ENCODE measurements at regions not wholly inside any gene's neighbourhood (a gene's known extent, or its start where the extent isn't known, plus 50 kb on each side); places are given as distances from the start of the nearest gene placed in this dataset.

- no peak for TF ChIP-seq GTF2F1 (IDR thresholded peaks at IDR 0.05; ENCODE audit: borderline replicate concordance, low read depth, low read length)
- no peak for TF ChIP-seq FOSL1 (IDR thresholded peaks at IDR 0.05; ENCODE audit: insufficient read depth, low read depth, low read length)
- H3K18ac ChIP-seq (ENCODE audit: extremely low read depth, low read length): peak overlapping the region; percentile 81; the same call in 1 of the 2 replicates
- no peak overlapping the region for H3K14ac ChIP-seq (ENCODE audit: insufficient read length)
- H2BK5ac ChIP-seq (ENCODE audit: low read depth, low read length): 0 out of 2 replicates have a peak overlapping the region, but pooled peaks have one; percentile 41
- peaks cover 12 to 20% of the 10 kb centered on the region in 2 experiments for H4K20me1 ChIP-seq (replicated peaks in 1 of 2; ENCODE audit: control insufficient read depth in 1 of 2, insufficient read depth in 2 of 2, low read length in 2 of 2)
- H3K23me2 ChIP-seq (ENCODE audit: low read depth, low read length): no peaks in the 10 kb centered on the region
- H4K8ac ChIP-seq (ENCODE audit: extremely low read depth, insufficient read depth, low read length): no peak overlapping the region; the same call in 1 of the 2 replicates
- H3K79me1 ChIP-seq (ENCODE audit: low read depth, low read length): peaks cover 14% of the 10 kb centered on the region
- 0 out of 2 replicates have a peak overlapping the region, but pooled peaks have one; percentile 14 for H2AK5ac ChIP-seq (ENCODE audit: low read depth, low read length)
- no peaks in the 10 kb centered on the region for H3K9me3 ChIP-seq (ENCODE audit: insufficient read depth in 2 of 2, low read depth in 1 of 2, low read length in 1 of 2)
- CTCF ChIA-PET (ENCODE audit: partially characterized antibody): interaction anchor here (0.8 to 24.6 kb wide), 6 partner anchors 10 to 106 kb away, joined by 3 to 512 read pairs (median 4); no protein-coding TSS in a partner anchor
- POLR2A ChIA-PET (ENCODE audit: partially characterized antibody): interaction anchor here (0.8 to 1.3 kb wide), 2 partner anchors 13 to 29 kb away, joined by 3 to 4 read pairs; no protein-coding TSS in a partner anchor
- H2BK120ac ChIP-seq (replicated peaks; ENCODE audit: low read depth, low read length): no peak overlapping the region
- no peak overlapping the region for H3K4ac ChIP-seq (replicated peaks; ENCODE audit: insufficient read length, low read depth, low read length)
- peaks cover 0 to 77% of the 10 kb centered on the region in 2 experiments; a peak in 3 of 4 replicates for H3K79me2 ChIP-seq (ENCODE audit: control insufficient read depth in 1 of 2, insufficient read depth in 2 of 2, low read length in 2 of 2)
- DNase-seq (ENCODE audit: low read depth in 1 of 2, low spot score in 2 of 2) (no peak), FAIRE-seq (no peak)
- no peak overlapping the region for H3K27ac ChIP-seq (ENCODE audit: low read depth, low read length)
- WGBS, 2 experiments (ENCODE audit: extremely low coverage in 1 of 2, insufficient coverage in 1 of 2, insufficient read length in 1 of 2, insufficient replicate concordance in 2 of 2, low coverage in 1 of 2, low lambda C conversion rate in 2 of 2, missing lambda C conversion rate in 1 of 2): 93% methylated on average over 10 of the region's 10 CpGs; no CpG with 5 or more reads in 1 of the 2 experiments
- H3K36me3 ChIP-seq (ENCODE audit: control insufficient read depth in 2 of 4, insufficient read depth in 4 of 4, low read length in 3 of 4): no peaks in the 10 kb centered on the region
- no peaks in the 10 kb centered on the region for H3K27me3 ChIP-seq (replicated peaks in 1 of 4; ENCODE audit: control insufficient read depth in 3 of 4, extremely low read depth in 1 of 4, insufficient read depth in 3 of 4, low read length in 3 of 4)
- H4K91ac ChIP-seq (replicated peaks; ENCODE audit: insufficient read length, low read length): no peak overlapping the region
- H3K4me2 ChIP-seq (ENCODE audit: insufficient read depth in 1 of 2, low read depth in 2 of 2, low read length in 2 of 2): no peak overlapping the region
- H4K5ac ChIP-seq (ENCODE audit: insufficient read length, low read depth, low read length): no peak overlapping the region
- peaks cover 0 to 54% (median 36%) of the 10 kb centered on the region in 4 experiments; a peak in 6 of 7 replicates for H3K4me1 ChIP-seq (replicated peaks in 1 of 4; ENCODE audit: control insufficient read depth in 3 of 4, insufficient read depth in 4 of 4, low read length in 3 of 4)
- peak overlapping the region; percentile 60; the same call in 1 of the 2 replicates for H2BK12ac ChIP-seq (ENCODE audit: low read depth, low read length)
- no peak overlapping the region for H3K56ac ChIP-seq (replicated peaks; ENCODE audit: insufficient read length, low read depth, low read length)
- H2AFZ ChIP-seq (ENCODE audit: low read length): no peak overlapping the region
- H3K9ac ChIP-seq (replicated peaks in 1 of 4; ENCODE audit: extremely low read depth in 1 of 4, low read depth in 3 of 4, low read length in 3 of 4): no peak overlapping the region
- H2BK15ac ChIP-seq (ENCODE audit: low read length): peak overlapping the region; percentile 46; the same call in 1 of the 2 replicates
- H2BK20ac ChIP-seq (ENCODE audit: low read length): no peak overlapping the region
- no peak overlapping the region for H3K4me3 ChIP-seq (ENCODE audit: extremely low read depth in 1 of 4, insufficient read depth in 2 of 4, low read depth in 3 of 4, low read length in 4 of 4)
- no peak overlapping the region for H3K23ac ChIP-seq (ENCODE audit: insufficient read length)
Measured at GRCh38 chr17:77437017-77437416, 296.2 kb downstream of the SEC14L1 start.
